Ishikawa (cell line): ENCODE measurements at regions not wholly inside any gene's neighbourhood (a gene's known extent, or its start where the extent isn't known, plus 50 kb on each side); places are given as distances from the start of the nearest gene placed in this dataset.

ENCODE experiments used
- CEBPB ChIP-seq: IDR thresholded peaks from 2 replicates; pipeline ENCODE4 v1.6.1; 2012
- EP300 ChIP-seq: IDR thresholded peaks from 2 replicates; pipeline ENCODE4 v1.6.1; 2012; ENCODE audit warnings: borderline replicate concordance
- RAD21 ChIP-seq: IDR thresholded peaks from 2 replicates; pipeline ENCODE4 v1.6.1; 2012; ENCODE audit warnings: low read depth
- USF1 ChIP-seq: IDR thresholded peaks from 2 replicates; pipeline ENCODE4 v1.6.1; 2012
- YY1 ChIP-seq: IDR thresholded peaks from 2 replicates; pipeline ENCODE4 v1.6.1; 2012; ENCODE audit warnings: low read depth

DNA sequence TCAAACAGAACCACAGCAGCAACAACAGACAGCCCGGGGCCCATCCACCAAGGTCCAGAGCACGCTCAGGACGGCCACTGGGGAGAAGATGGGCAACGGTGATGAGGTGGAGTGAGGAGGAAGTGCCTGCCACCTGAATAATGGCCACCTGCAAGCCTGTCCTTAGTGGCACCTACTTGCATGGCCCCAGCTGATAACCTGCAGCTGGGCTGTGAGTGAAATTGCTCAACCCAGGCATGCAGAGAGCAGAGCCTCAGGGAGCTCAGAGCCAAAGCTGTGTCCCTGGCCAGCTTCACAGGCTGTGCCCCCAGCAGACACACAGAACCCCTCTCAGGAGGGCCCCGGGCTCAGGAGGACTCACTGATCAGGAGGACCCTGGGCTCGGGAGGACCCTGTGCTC lies 102.4 kb upstream of the ADRA2C start:
- no peak for TF ChIP-seq RAD21
- TF ChIP-seq YY1, result no peak
- TF ChIP-seq USF1, result no peak
- TF ChIP-seq EP300, result no peak
- TF ChIP-seq CEBPB, result no peak
